SU-DHL-6 (cell line): ENCODE measurements at regions not wholly inside any gene's neighbourhood (a gene's known extent, or its start where the extent isn't known, plus 50 kb on each side); places are given as distances from the start of the nearest gene placed in this dataset.

Experiments
- CTCF ChIP-seq: fragments of 200-600 bp; sonication (generic); IDR thresholded peaks from one replicate; pipeline ENCODE4 v1.5.1; 2017; ENCODE audit warnings: antibody characterized with exemption, mild to moderate bottlenecking, low read length, moderate library complexity; ENCODE audit not compliant: insufficient read depth, poor library complexity, severe bottlenecking
- EZH2phosphoT487 ChIP-seq: fragments of 200-600 bp; sonication (generic), shearing (Covaris generic); conservative IDR thresholded peaks from 2 replicates; pipeline ENCODE4 v1.6.1; 2018; ENCODE audit warnings: mild to moderate bottlenecking, antibody characterized with exemption, low read length, moderate library complexity, mixed read lengths

GRCh38 chr2:239567786-239568185, 167.0 kb upstream of the HDAC4 start:
- TF ChIP-seq EZH2phosphoT487 (no peak), CTCF (no peak)
